ENCODE measurements at regions not wholly inside any gene's neighbourhood (a gene's known extent, or its start where the extent isn't known, plus 50 kb on each side); places are given as distances from the start of the nearest gene placed in this dataset.

DNA sequence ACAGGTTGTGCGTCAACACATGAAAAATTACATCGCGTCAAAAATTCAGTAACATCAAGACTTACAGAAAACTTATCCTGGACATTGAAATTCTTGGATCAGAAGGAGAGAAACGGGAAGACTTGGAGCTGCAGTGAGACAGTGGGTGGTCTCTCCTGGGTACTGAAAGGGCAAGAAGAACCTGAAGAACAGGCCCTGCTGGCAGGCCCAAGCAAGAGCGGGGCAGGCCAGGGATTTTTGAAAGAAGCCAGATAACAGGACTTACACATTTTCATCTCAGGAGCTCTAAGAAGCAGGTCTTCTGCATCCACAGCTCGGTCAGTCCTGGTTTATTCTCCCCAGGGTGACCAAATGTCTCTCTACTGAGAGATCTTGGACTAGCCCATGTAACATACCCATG, 466.5 kb upstream of the SOX5 start:
- no peak for TF ChIP-seq POLR2A (IDR thresholded peaks at IDR 0.05)
- TF ChIP-seq CTCF (IDR thresholded peaks at IDR 0.05): no peak
